COR-L47 (cell line): ENCODE measurements at regions not wholly inside any gene's neighbourhood (a gene's known extent, or its start where the extent isn't known, plus 50 kb on each side); places are given as distances from the start of the nearest gene placed in this dataset.
"Not testable (repeated sequence)": the region's sequence is repeated elsewhere in the genome, so short reads cannot be mapped to it uniquely, and the experiment has no call there.

Experiments used
- DNase-seq: peaks from one replicate; lab custom pipeline; 2025; lab: John Stamatoyannopoulos, UW

- no peak for DNase-seq
These were observed 570.8 kb upstream of the GYPC start for GRCh38 chr2:126085011-126085795.

GRCh38 chr2:126100962-126101361 is 555.0 kb upstream of the GYPC start:
- DNase-seq, result no peak

GRCh38 chr2:126106006-126106405 is 550.0 kb upstream of the GYPC start:
- no peak for DNase-seq

GRCh38 chr2:126107883-126108282 is 548.1 kb upstream of the GYPC start:
- DNase-seq, result no peak

- DNase-seq, result no peak
These were observed 540.0 kb upstream of the GYPC start for GRCh38 chr2:126115975-126116374.

GRCh38 chr2:126117886-126118285 is 538.1 kb upstream of the GYPC start:
- DNase-seq, result no peak

- no peak for DNase-seq
These were observed 510.2 kb upstream of the GYPC start for GRCh38 chr2:126145752-126146151.

- DNase-seq, result no peak
These were observed 501.6 kb upstream of the GYPC start for GRCh38 chr2:126154256-126154785.

- DNase-seq, result not testable (repeated sequence)
These were observed 495.0 kb upstream of the GYPC start for GRCh38 chr2:126160950-126161349.

- no peak for DNase-seq
These were observed 483.2 kb upstream of the GYPC start for GRCh38 chr2:126172631-126173184.

- no peak for DNase-seq
These were observed 480.7 kb upstream of the GYPC start for GRCh38 chr2:126175222-126175621.

GRCh38 chr2:126177479-126177878 is 478.5 kb upstream of the GYPC start:
- DNase-seq, result no peak

GRCh38 chr2:126187668-126188067 is 468.3 kb upstream of the GYPC start:
- DNase-seq, result no peak

GRCh38 chr2:126189527-126189926 is 466.4 kb upstream of the GYPC start:
- DNase-seq, result no peak

GRCh38 chr2:126200538-126200937 is 455.4 kb upstream of the GYPC start:
- DNase-seq, result no peak

- no peak for DNase-seq
These were observed 447.7 kb upstream of the GYPC start for GRCh38 chr2:126208266-126208665.

GRCh38 chr2:126212735-126213134 is 443.2 kb upstream of the GYPC start:
- no peak for DNase-seq

- DNase-seq, result no peak
These were observed 436.9 kb upstream of the GYPC start for GRCh38 chr2:126219081-126219480.

GRCh38 chr2:126220331-126220730 is 435.6 kb upstream of the GYPC start:
- DNase-seq, result no peak

- no peak for DNase-seq
These were observed 434.5 kb upstream of the GYPC start for GRCh38 chr2:126221506-126221905.

- no peak for DNase-seq
These were observed 433.7 kb upstream of the GYPC start for GRCh38 chr2:126222278-126222677.

- no peak for DNase-seq
These were observed 431.2 kb upstream of the GYPC start for GRCh38 chr2:126224776-126225175.

GRCh38 chr2:126227250-126227649 is 428.7 kb upstream of the GYPC start:
- no peak for DNase-seq

GRCh38 chr2:126228531-126228930 is 427.4 kb upstream of the GYPC start:
- DNase-seq, result no peak
